Peyer's patch (tissue), 4 donors: ENCODE measurements at regions not wholly inside any gene's neighbourhood (a gene's known extent, or its start where the extent isn't known, plus 50 kb on each side); places are given as distances from the start of the nearest gene placed in this dataset.

Source experiments
- CTCF ChIP-seq, 6 experiments: fragments of 450-650 bp in 4 of 6; fragments of 200-600 bp in 2 of 6; sonication (generic) in 1 of 6; IDR thresholded peaks; one replicate each; pipeline ENCODE4 v1.5.1; 2017 to 2019; ENCODE audit warnings: antibody characterized with exemption in 6 of 6, mild to moderate bottlenecking in 3 of 6, moderate library complexity in 1 of 6
- POLR2A ChIP-seq, 2 donors: fragments of 450-650 bp; IDR thresholded peaks; one replicate each; pipeline ENCODE4 v1.5.1; 2017; ENCODE audit warnings: antibody characterized with exemption in 2 of 2, mild to moderate bottlenecking in 2 of 2, moderate library complexity in 2 of 2

- TF ChIP-seq CTCF (IDR thresholded peaks at IDR 0.05) (no peak), POLR2A (IDR thresholded peaks at IDR 0.05) (no peak)
These were observed 282.5 kb upstream of the POM121L12 start for GRCh38 chr7:52752891-52753290.
